Keratinocyte (primary cell): ENCODE measurements at regions not wholly inside any gene's neighbourhood (a gene's known extent, or its start where the extent isn't known, plus 50 kb on each side); places are given as distances from the start of the nearest gene placed in this dataset.

Source experiments
- CTCF ChIP-seq, 3 experiments: IDR thresholded peaks in 1 of 3; conservative IDR thresholded peaks in 1 of 3; optimal IDR thresholded peaks in 1 of 3; 2 replicates in 2 of 3; 3 replicates in 1 of 3; pipeline versions ENCODE3 to v1.5.1; 2011; ENCODE audit warnings: low read length in 3 of 3, mild to moderate bottlenecking in 3 of 3, moderate library complexity in 2 of 3, control low read depth in 1 of 3, inconsistent platforms in 1 of 3; ENCODE audit not compliant: insufficient read depth in 2 of 3; ENCODE audit errors: extremely low read depth in 1 of 3
- EZH2 ChIP-seq: IDR thresholded peaks from one replicate; pipeline ENCODE4 v1.6.1; 2012; ENCODE audit warnings: inconsistent platforms, mild to moderate bottlenecking, low read length, moderate library complexity

GRCh38 chr3:76500746-76501275 lies 539.1 kb upstream of the ROBO2 start:
- TF ChIP-seq CTCF (optimal IDR thresholded peaks at IDR 0.05 in 1 of 3, IDR thresholded peaks at IDR 0.05 in 1 of 3, conservative IDR thresholded peaks at IDR 0.05 in 1 of 3; ENCODE audit: extremely low read depth in 1 of 3, insufficient read depth in 2 of 3, low read length in 3 of 3) (no peak), EZH2 (no peak)
